ENCODE measurements at regions not wholly inside any gene's neighbourhood (a gene's known extent, or its start where the extent isn't known, plus 50 kb on each side); places are given as distances from the start of the nearest gene placed in this dataset.

DNA sequence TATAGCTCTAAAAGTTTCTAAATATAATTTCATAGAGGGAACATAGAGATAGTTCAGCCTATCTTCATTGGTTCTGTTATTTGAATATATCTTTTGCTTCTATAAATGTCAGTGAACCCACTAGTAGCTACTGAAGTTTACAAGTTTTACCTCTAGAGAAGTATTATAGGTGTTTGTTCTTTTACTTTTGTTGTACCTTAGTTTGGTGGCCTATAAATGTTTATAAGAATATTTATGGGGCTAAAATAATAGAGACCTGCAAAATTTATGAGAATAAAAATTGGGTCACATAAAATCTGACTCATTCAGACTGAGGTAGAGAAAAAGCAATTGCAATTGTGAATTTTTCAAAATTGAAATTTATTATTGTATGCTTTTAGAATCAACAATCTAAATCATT lies 162.6 kb downstream of the SERPINI1 start:
- no peak for FAIRE-seq
- no peak for DNase-seq (ENCODE audit: extremely low spot score, insufficient read length, low read depth)

DNA sequence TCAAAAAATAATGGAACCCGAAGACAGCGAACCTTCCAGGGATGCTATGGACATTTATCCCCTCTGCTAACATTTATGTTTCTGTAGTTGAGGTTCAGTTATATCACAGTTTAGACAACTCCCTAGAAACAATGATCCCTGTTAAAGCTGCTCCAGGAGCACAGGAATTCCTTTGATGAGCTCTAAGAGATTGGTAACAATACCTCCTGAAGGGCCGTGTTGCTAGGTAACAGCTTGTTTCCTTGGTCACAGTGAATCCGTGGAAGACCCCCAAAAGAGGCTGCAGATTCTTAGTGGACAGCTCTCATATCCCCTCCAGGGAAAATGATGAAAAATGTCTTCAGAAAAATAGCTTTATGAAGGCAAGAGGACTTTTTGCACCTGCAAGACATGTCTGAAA lies 160.2 kb downstream of the SERPINI1 start:
- DNase-seq (ENCODE audit: extremely low spot score, insufficient read length, low read depth): no peak
- FAIRE-seq: no peak

DNA sequence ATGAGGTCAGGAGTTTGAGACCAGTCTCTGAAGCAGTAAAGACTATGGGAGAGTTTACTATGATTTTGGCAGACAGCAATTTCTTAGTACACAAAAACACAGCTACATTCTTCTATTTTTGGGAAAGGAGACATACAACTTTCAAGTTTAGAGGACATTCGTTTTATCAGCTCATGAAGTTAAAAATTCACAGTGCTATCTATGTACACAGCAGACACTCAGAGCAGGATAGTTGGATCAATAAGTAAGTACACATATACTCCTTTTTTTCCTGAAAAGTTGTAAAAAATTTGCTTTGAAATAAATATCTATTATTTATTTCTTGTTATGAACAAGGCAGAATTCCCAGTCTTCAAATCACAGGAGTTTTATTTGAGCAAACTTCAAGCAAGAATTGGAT lies 159.7 kb downstream of the SERPINI1 start:
- FAIRE-seq: no peak
- DNase-seq (ENCODE audit: extremely low spot score, insufficient read length, low read depth): no peak

DNA sequence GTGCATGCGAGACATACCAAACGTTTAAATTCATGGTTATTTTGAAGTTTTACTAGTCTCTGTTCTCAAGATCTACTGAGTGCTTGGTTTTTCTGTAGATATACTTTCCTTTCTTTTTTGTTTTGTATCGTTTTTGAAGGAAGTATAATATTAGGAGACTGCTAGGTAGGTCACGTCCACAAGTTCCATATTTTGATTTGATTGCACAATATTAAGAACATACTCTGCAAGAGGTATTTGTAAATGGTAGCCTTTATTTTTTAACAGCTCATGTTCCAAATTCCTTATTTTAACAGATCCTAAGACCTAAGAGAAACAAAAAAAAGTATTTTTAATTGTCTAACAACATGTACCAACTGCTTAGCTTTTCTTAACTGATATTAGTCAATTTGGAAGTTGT lies 156.7 kb downstream of the SERPINI1 start:
- no peak for FAIRE-seq
- DNase-seq (ENCODE audit: extremely low spot score, insufficient read length, low read depth): no peak

DNA sequence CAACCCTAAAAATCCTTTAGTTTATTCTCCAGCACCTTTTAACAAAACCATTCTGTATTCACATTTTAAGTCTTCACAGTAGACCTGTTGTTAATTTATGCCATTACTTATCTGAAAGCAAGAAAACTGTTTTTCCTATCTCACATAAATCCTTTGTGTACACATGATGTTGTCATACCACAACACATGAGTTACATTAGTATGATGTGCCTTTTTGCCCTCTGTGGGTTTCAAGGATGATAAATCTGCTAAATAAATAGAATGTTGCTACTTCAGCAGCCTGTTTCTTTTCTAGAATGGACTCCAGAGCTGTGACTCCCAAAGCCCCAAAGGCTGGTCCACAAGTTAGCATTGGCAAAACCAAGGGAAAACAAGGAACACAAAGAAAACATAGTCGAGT lies 151.6 kb downstream of the SERPINI1 start:
- DNase-seq (ENCODE audit: extremely low spot score, insufficient read length, low read depth) (no peak), FAIRE-seq (no peak)

DNA sequence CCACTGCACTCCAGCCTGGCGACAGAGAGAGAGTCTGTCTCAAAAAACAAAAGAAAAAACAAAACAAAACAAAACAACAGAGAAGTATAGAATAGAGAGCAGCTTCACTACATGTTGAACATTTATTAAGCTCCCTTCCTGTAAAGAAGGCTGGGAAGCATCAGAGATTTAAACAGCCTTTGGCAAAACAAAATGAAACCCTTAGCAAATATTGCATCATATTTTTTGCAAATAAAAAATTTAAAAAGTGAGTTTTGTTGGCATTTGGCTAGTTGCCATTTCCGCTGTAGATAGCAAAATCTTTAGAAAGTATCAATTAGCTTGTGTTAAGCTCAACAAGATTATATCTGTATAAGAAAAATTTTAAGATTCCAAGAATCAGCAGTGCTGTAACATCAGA lies 151.2 kb downstream of the SERPINI1 start:
- no peak for DNase-seq (ENCODE audit: extremely low spot score, insufficient read length, low read depth)

DNA sequence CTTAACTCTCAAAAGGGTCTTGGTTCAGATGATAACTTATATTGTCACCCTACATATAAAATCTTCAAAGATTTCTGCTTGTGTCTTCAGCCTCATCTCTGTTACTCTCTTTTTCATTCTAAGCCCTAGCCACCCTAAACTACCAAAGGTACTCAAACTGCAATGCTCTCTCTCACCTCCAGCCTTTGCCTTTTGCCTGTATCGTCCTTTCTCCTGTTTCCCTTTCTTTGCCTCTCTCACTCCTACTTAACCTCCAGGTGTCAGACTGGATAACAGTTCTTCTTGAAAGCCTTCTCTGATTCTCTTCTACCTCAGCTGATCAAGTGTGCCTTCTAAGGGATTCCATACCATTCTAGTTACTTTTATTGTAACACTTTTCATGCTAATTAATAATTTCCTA lies 149.8 kb downstream of the SERPINI1 start:
- DNase-seq (ENCODE audit: extremely low spot score, insufficient read length, low read depth) (no peak), FAIRE-seq (no peak)

More for the DNA sequence above, 151.2 kb downstream of the SERPINI1 start:
- no peak for FAIRE-seq

DNA sequence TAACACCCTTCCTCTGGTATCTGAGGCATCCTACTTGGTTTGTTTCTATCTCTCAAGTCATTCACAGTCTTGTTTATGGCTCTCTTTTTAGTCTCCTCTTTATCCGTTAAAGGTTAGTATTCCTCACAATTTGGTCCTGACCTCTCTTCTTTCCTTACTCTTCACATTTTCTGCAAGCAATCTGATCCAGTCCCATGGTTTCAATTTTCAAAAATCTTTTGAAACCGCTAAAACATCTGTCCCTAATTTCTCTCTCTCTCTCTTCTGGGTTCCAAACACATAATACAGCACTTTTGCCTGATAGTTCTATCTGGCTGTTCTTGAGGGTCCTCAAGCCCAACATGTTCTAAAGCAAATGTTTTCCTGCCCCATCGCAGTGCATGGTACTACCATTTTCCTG lies 149.0 kb downstream of the SERPINI1 start:
- DNase-seq (ENCODE audit: extremely low spot score, insufficient read length, low read depth) (no peak), FAIRE-seq (no peak)

DNA sequence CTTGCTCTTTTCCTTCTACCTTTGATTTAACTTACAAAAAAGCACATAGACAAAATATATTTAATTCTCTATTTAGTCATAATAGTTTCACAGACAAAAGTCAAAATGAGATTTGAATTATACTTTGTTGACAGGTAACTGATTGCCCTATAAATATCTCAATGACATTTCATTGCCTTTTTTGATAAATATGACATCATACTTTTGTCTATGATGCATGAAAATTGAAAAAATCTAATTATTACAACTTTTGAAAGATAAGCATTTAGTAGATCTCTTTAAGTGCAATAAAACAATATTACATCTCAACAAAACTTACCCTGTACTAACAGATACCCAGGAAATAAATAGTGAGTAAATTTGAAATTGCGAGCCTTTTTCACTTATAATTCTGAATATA lies 147.9 kb downstream of the SERPINI1 start:
- FAIRE-seq: no peak
- no peak for DNase-seq (ENCODE audit: extremely low spot score, insufficient read length, low read depth)

DNA sequence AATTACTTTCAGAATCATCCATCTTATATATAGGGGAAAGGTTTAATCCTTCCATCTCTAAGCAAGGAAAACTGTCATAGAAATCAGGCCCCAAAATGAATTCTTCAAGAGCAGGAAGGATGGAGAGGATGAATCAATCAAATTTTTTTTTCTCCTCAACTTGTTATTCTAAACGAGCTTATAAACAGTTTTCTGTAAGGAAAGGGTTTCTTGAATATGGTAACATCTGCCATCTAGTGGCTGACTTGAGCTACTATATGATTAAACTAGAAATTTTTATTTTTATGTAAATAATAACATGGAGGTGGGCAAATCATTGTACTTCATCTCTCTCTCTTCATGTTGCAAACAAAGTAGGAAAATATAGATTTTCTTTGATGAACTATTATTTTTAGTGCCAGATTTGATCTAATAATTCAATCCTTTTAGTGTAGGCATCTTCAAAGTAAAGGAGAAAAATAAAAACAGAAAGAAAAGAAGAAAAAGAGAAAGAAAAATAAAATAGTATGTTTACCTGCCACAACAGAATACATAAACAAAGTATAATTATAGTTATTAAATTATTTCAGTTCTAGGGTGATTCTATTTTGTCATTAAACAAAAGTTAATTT lies 146.6 kb downstream of the SERPINI1 start:
- no peak for DNase-seq (ENCODE audit: extremely low spot score, insufficient read length, low read depth)
- FAIRE-seq: peak; percentile 24

DNA sequence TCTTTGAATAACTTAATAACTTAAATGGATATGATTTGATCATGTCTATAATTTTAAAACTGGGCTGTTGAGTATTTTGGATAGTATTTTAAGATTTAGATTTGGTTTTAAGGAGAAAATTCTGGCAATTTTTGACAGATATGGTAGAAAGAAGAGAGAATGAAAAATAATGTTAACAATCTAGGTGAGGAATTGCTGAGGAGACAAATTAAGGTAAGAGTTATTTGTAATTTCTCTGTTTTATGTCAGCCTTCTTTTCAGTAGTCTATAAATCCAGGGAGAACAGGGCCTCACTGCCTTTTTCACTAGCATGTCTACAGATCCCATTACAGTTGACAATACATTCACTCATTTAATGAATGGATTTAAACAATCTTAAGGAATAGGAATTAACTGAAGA lies 144.7 kb downstream of the SERPINI1 start:
- DNase-seq (ENCODE audit: extremely low spot score, insufficient read length, low read depth): no peak
- no peak for FAIRE-seq

DNA sequence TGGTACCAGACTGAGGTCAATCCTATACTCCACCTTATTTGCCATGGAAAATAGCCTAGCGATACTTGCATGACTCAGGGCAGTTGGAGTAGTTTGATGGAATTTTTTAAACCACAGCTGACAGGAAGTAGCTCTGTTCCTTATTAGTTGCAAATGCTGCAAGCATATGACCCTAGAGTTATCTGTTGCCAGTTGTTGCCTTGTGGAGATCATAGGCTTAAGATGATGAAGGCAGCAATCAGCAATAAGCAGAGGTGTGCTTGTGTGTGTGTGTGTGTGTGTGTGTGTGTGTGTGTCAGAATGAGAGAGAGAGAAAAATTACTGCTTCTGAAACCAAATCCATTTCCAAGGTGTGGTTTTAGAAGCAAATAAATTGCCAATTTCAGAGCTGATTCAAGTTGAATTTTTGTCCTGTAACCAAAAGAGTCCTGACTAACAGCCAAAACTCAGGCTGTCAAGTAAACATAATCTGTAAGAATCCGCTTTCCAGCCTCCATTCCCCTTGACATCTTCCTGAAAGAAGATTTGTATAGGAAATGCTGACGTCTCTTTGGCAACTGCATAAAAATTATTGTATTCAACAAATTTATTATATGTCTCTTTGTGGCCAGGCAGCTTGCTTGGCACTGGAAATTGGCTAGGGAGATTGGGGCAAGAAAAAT lies 141.2 kb downstream of the SERPINI1 start:
- no peak for FAIRE-seq
- no peak for DNase-seq (ENCODE audit: extremely low spot score, insufficient read length, low read depth)
